ENCODE measurements at regions not wholly inside any gene's neighbourhood (a gene's known extent, or its start where the extent isn't known, plus 50 kb on each side); places are given as distances from the start of the nearest gene placed in this dataset.

DNA sequence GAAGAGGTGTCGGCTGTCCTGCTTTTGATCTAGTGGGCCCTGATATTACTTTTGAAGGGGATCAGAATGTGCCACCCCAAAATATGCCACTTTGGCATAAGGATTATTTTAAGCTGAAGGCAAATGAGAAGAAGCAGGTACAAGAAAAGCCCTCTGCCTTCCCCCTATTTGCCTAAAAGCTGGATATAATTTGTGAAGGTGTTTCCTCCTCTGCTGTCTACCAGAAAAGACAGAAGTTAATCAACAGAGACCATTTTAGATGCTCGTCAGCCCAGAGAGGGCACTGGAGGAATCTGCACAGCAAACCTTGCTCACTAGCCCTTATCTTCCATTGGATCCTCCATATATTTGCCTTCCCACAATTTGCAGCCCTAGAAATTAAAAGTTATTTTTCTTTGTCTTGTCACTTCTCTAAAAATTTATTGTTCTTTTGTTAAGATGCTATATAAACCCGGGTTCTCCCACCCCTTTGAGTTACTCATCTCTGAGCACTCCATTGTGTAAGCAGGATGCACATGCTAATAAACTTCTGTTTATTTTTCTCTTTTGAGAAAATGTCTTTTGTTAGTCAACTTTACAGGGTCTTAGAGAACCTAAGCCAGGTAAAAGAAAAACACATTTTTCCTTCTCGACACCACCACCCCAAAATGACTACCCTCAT is 163.2 kb upstream of the SLC1A4 start:
- ChIA-PET POLR2A (interaction anchor here (1.0 to 1.3 kb wide), 2 partner anchors 12 to 75 kb away, joined by 3 to 4 read pairs; no protein-coding TSS in a partner anchor), CTCF (interaction anchor here (10.1 kb wide), 1 partner anchor 178 kb away, joined by 117 read pairs; no protein-coding TSS in a partner anchor)
- Mint-ChIP-seq H3K36me3 (peaks cover 0 to 3% (median 0%) of the 10 kb centered on the region in 5 donors), H3K4me3 (no peak overlapping the region), H3K9me3 (no peaks in the 10 kb centered on the region), H3K27ac (no peak overlapping the region), H3K4me1 (peaks cover 0 to 13% (median 4%) of the 10 kb centered on the region in 7 donors), H3K27me3 (no peaks in the 10 kb centered on the region)
- Histone ChIP-seq H3K4me1 (ENCODE audit: control insufficient read depth in 2 of 2, insufficient read depth in 2 of 2, low read length in 2 of 2) (peaks cover 2% of the 10 kb centered on the region in 2 donors), H3K36me3 (ENCODE audit: control insufficient read depth in 2 of 3, insufficient read depth in 3 of 3, low read length in 3 of 3) (no peaks in the 10 kb centered on the region), H3K4me3 (ENCODE audit: low read length) (no peak overlapping the region), H3K27ac (ENCODE audit: low read depth, low read length) (no peak overlapping the region), H3K9me3 (ENCODE audit: control insufficient read depth in 2 of 3, low read length in 3 of 3) (no peaks in the 10 kb centered on the region), H3K27me3 (ENCODE audit: control insufficient read depth in 2 of 2, insufficient read depth in 2 of 2, low read length in 2 of 2) (no peaks in the 10 kb centered on the region)
- ATAC-seq (peak; percentile 31), DNase-seq (no peak)
- intact Hi-C loops (cut with micrococcal nuclease), result no loop called here

DNA sequence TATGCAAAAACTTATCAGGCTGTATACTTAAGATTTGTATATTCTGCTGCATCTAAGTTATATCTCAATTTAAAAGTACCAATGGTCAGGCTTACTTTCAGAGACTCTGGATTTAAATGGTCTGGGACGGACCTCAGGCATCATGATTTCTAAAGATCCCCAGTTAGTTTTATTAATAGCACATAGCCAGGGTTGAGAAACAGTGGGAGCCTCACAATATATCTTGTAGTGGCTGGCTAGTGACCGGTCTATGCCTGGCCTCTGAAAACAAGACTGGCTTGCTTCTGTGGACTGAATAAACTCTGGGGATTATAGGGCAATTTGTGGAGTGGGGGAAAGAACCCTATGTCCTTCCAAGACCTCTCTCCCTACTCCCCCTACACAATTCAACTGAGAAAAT is 162.5 kb upstream of the SLC1A4 start:
- POLR2A ChIA-PET, result interaction anchor here (0.6 to 1.3 kb wide), 4 partner anchors 12 to 205 kb away, joined by 3 to 5 read pairs (median 4); no protein-coding TSS in a partner anchor
- H3K4me1 Mint-ChIP-seq, result peaks cover 0 to 9% (median 7%) of the 10 kb centered on the region in 7 donors
- peaks cover 0 to 3% (median 0%) of the 10 kb centered on the region in 5 donors for H3K36me3 Mint-ChIP-seq
- no peak overlapping the region for H3K27ac Mint-ChIP-seq
- Histone ChIP-seq H3K9me3 (ENCODE audit: control insufficient read depth in 2 of 3, low read length in 3 of 3) (no peaks in the 10 kb centered on the region), H3K27me3 (ENCODE audit: control insufficient read depth in 2 of 2, insufficient read depth in 2 of 2, low read length in 2 of 2) (no peaks in the 10 kb centered on the region), H3K36me3 (ENCODE audit: control insufficient read depth in 2 of 3, insufficient read depth in 3 of 3, low read length in 3 of 3) (no peaks in the 10 kb centered on the region), H3K4me1 (ENCODE audit: control insufficient read depth in 2 of 2, insufficient read depth in 2 of 2, low read length in 2 of 2) (peaks cover 0 to 9% of the 10 kb centered on the region in 2 donors), H3K4me3 (ENCODE audit: low read length) (no peak overlapping the region), H3K27ac (ENCODE audit: low read depth, low read length) (no peak overlapping the region)
- no peaks in the 10 kb centered on the region for H3K9me3 Mint-ChIP-seq
- no peaks in the 10 kb centered on the region for H3K27me3 Mint-ChIP-seq
- ATAC-seq (no peak), DNase-seq (no peak)
- no peak overlapping the region for H3K4me3 Mint-ChIP-seq
- CTCF ChIA-PET, result interaction anchor here (10.1 kb wide), 1 partner anchor 179 kb away, joined by 117 read pairs; no protein-coding TSS in a partner anchor
- intact Hi-C loops (cut with micrococcal nuclease), result no loop called here

DNA sequence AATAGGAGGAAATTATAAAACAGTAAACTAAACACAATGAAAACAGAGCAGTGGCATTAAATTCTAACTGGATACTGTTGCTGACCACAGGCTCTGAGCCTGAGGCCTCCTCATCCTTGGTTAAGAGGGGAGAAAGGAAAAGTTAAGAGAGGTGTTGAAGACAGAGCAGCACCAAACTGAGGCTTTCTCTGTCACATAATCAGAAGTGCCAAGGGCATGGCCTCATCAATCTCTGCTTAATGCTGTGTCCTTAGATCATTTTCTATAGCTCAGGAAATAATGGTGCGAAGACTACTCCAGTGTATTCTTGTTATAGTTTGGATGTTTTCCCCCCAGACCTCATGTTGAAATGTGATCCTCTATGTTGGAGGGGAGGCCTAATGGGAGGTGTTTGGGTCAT is 160.9 kb upstream of the SLC1A4 start:
- POLR2A ChIA-PET, result interaction anchor here (0.6 to 8.5 kb wide), 4 partner anchors 9 to 176 kb away, joined by 3 to 61 read pairs (median 4); partner anchors contain the start of gene SERTAD2
- DNase-seq (no peak), ATAC-seq (no peak)
- no peak overlapping the region for H3K4me3 ChIP-seq (ENCODE audit: low read length)
- CTCF ChIA-PET, result interaction anchor here (1.2 to 10.1 kb wide), 3 partner anchors 180 to 222 kb away, joined by 3 to 117 read pairs (median 3); no protein-coding TSS in a partner anchor
- Mint-ChIP-seq H3K9me3 (no peaks in the 10 kb centered on the region), H3K27me3 (peaks cover 0 to 2% (median 0%) of the 10 kb centered on the region in 5 donors), H3K36me3 (no peaks in the 10 kb centered on the region), H3K4me3 (no peak overlapping the region), H3K27ac (peak overlapping the region in 1 of 9 donors; percentile 28), H3K4me1 (peaks cover 0 to 19% (median 4%) of the 10 kb centered on the region in 7 donors)
- peaks cover 0 to 9% of the 10 kb centered on the region in 2 donors for H3K4me1 ChIP-seq (ENCODE audit: control insufficient read depth in 2 of 2, insufficient read depth in 2 of 2, low read length in 2 of 2)
- H3K9me3 ChIP-seq (ENCODE audit: control insufficient read depth in 2 of 3, low read length in 3 of 3), result no peaks in the 10 kb centered on the region
- intact Hi-C loops (cut with micrococcal nuclease), result no loop called here
- no peak overlapping the region for H3K27ac ChIP-seq (ENCODE audit: low read depth, low read length)
- H3K27me3 ChIP-seq (ENCODE audit: control insufficient read depth in 2 of 2, insufficient read depth in 2 of 2, low read length in 2 of 2), result no peaks in the 10 kb centered on the region
- no peaks in the 10 kb centered on the region for H3K36me3 ChIP-seq (ENCODE audit: control insufficient read depth in 2 of 3, insufficient read depth in 3 of 3, low read length in 3 of 3)

DNA sequence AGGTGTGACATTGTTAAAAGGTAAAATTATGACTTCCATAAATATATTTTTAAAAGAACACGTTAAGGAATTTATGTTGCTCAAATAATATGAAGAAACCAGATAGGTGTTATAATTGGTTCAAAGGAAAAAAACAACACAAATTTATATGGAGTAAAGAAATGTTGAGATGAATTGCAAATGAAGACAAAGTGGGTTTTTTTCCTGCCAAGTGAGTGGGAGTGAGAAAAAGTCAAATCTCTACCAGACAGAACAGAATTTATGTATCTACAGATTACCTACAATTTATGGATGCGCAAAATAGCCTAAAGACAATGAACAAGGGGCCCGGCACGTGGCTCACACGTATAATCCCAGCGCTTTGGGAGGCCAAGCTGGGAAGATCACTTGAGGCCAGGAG is 159.7 kb upstream of the SLC1A4 start:
- CTCF ChIA-PET, result interaction anchor here (1.2 to 10.1 kb wide), 4 partner anchors 8 to 223 kb away, joined by 3 to 117 read pairs (median 8); no protein-coding TSS in a partner anchor
- POLR2A ChIA-PET, result interaction anchor here (1.4 to 8.5 kb wide), 3 partner anchors 9 to 177 kb away, joined by 3 to 61 read pairs (median 10); partner anchors contain the start of gene SERTAD2
- Histone ChIP-seq H3K4me1 (ENCODE audit: control insufficient read depth in 2 of 2, insufficient read depth in 2 of 2, low read length in 2 of 2) (peaks cover 0 to 9% of the 10 kb centered on the region in 2 donors), H3K27ac (ENCODE audit: low read depth, low read length) (no peak overlapping the region), H3K36me3 (ENCODE audit: control insufficient read depth in 2 of 3, insufficient read depth in 3 of 3, low read length in 3 of 3) (no peaks in the 10 kb centered on the region), H3K27me3 (ENCODE audit: control insufficient read depth in 2 of 2, insufficient read depth in 2 of 2, low read length in 2 of 2) (no peaks in the 10 kb centered on the region), H3K4me3 (ENCODE audit: low read length) (no peak overlapping the region), H3K9me3 (ENCODE audit: control insufficient read depth in 2 of 3, low read length in 3 of 3) (no peaks in the 10 kb centered on the region)
- no peaks in the 10 kb centered on the region for H3K36me3 Mint-ChIP-seq
- H3K27me3 Mint-ChIP-seq, result peaks cover 0 to 8% (median 0%) of the 10 kb centered on the region in 5 donors
- DNase-seq, result no peak
- no peak overlapping the region for H3K4me3 Mint-ChIP-seq
- H3K27ac Mint-ChIP-seq, result no peak overlapping the region
- peaks cover 0 to 25% (median 4%) of the 10 kb centered on the region in 7 donors for H3K4me1 Mint-ChIP-seq
- no peak for ATAC-seq
- intact Hi-C loops (cut with micrococcal nuclease), result no loop called here
- H3K9me3 Mint-ChIP-seq, result no peaks in the 10 kb centered on the region

DNA sequence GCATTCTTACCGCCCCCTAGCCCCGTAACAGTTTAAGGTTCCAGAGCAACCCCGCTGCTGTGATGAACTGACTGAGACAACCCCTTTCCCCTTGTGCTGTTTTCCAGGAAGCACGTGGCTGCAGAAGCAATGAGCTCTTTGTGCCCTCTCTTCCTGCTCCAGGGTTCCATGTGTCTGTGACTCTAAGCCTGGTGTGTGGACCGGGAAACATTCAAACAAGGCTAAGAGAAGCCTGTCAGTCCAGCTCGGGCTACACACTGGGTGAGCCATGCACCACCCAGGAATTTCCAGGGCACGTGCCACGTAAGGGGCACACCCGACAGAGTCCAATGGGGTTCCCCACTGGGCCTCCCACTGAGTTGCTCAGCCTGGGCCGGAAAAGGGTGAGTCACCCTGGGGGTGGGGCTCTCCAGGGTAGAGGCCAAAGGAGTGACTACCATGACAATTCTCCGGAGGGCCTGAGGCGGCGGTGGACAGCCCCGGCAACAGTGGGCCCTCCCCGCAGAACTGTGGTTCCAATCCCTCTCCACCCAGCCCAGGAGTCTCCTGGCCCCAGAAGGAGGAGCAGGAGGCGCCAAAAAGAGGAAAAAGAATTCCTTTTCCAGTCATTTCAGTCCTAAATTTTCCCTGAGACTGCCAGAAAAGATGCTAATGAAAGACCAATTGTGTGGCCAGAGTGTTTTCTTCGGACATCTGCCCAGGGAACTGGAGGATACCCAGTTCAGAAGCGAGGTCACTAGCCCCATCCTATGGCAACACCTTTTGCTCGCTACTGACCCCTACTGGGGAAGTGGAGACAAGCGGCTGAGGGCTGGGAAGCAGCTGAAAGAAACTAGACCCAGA is 157.8 kb upstream of the SLC1A4 start:
- no peaks in the 10 kb centered on the region for H3K9me3 Mint-ChIP-seq
- no peaks in the 10 kb centered on the region for H3K27me3 ChIP-seq (ENCODE audit: control insufficient read depth in 2 of 2, insufficient read depth in 2 of 2, low read length in 2 of 2)
- peak overlapping the region in 1 of 9 donors; percentile 72 for H3K27ac Mint-ChIP-seq
- DNase-seq (peak; percentile 61 to 89 (median 78)), ATAC-seq (peak; percentile 95)
- H3K4me3 Mint-ChIP-seq, result peak overlapping the region in 1 of 10 donors; percentile 8
- no peak overlapping the region for H3K27ac ChIP-seq (ENCODE audit: low read depth, low read length)
- intact Hi-C loops (cut with micrococcal nuclease), result loop anchor here (1.0 to 2.0 kb wide), 6 partner anchors 34 to 244 kb away; no protein-coding TSS in a partner anchor
- peaks cover 0 to 9% of the 10 kb centered on the region in 2 donors for H3K4me1 ChIP-seq (ENCODE audit: control insufficient read depth in 2 of 2, insufficient read depth in 2 of 2, low read length in 2 of 2)
- no peaks in the 10 kb centered on the region for H3K36me3 ChIP-seq (ENCODE audit: control insufficient read depth in 2 of 3, insufficient read depth in 3 of 3, low read length in 3 of 3)
- POLR2A ChIA-PET, result interaction anchor here (0.9 to 8.5 kb wide), 7 partner anchors 11 to 222 kb away, joined by 3 to 61 read pairs (median 10); partner anchors contain the start of gene SERTAD2
- H3K9me3 ChIP-seq (ENCODE audit: control insufficient read depth in 2 of 3, low read length in 3 of 3), result no peaks in the 10 kb centered on the region
- H3K4me1 Mint-ChIP-seq, result peaks cover 0 to 25% (median 4%) of the 10 kb centered on the region in 7 donors
- H3K27me3 Mint-ChIP-seq, result peaks cover 0 to 9% (median 4%) of the 10 kb centered on the region in 5 donors
- H3K36me3 Mint-ChIP-seq, result no peaks in the 10 kb centered on the region
- H3K4me3 ChIP-seq (ENCODE audit: low read length), result peak overlapping the region; percentile 7
- CTCF ChIA-PET, result interaction anchor here (0.6 to 10.1 kb wide), 14 partner anchors 8 to 646 kb away, joined by 3 to 117 read pairs (median 4); no protein-coding TSS in a partner anchor

DNA sequence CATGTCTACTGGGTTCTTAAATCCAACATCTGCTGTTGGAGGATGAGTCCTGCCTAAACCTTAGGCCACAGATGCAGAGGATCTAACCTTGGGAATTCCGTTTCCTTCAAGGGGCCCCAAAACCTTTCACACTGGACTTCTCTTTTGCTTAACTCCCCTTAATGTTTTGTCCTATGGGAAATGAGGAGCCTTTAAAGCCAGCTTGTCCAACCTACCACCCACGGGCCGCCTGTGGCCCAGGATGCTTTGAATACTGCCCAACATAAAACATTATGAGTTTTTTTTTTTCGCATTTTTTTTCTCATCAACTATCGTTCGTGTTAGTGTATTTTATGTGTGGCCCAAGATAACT is 157.2 kb upstream of the SLC1A4 start:
- Histone ChIP-seq H3K4me1 (ENCODE audit: control insufficient read depth in 2 of 2, insufficient read depth in 2 of 2, low read length in 2 of 2) (peaks cover 0 to 9% of the 10 kb centered on the region in 2 donors), H3K4me3 (ENCODE audit: low read length) (no peak overlapping the region), H3K27me3 (ENCODE audit: control insufficient read depth in 2 of 2, insufficient read depth in 2 of 2, low read length in 2 of 2) (no peaks in the 10 kb centered on the region), H3K9me3 (ENCODE audit: control insufficient read depth in 2 of 3, low read length in 3 of 3) (no peaks in the 10 kb centered on the region), H3K27ac (ENCODE audit: low read depth, low read length) (no peak overlapping the region), H3K36me3 (ENCODE audit: control insufficient read depth in 2 of 3, insufficient read depth in 3 of 3, low read length in 3 of 3) (no peaks in the 10 kb centered on the region)
- ATAC-seq (no peak), DNase-seq (no peak)
- Mint-ChIP-seq H3K27me3 (peaks cover 0 to 9% (median 4%) of the 10 kb centered on the region in 5 donors), H3K9me3 (no peaks in the 10 kb centered on the region), H3K27ac (peak overlapping the region in 2 of 9 donors; percentile 14 to 19), H3K36me3 (no peaks in the 10 kb centered on the region), H3K4me1 (peaks cover 0 to 25% (median 4%) of the 10 kb centered on the region in 7 donors), H3K4me3 (no peak overlapping the region)
- POLR2A ChIA-PET, result interaction anchor here (1.2 to 8.5 kb wide), 5 partner anchors 81 to 223 kb away, joined by 4 to 61 read pairs (median 11); partner anchors contain the start of gene SERTAD2
- intact Hi-C loops (cut with micrococcal nuclease), result loop anchor here (1.0 to 2.0 kb wide), 7 partner anchors 13 to 245 kb away; no protein-coding TSS in a partner anchor
- CTCF ChIA-PET, result interaction anchor here (0.8 to 10.1 kb wide), 8 partner anchors 9 to 246 kb away, joined by 3 to 117 read pairs (median 4); no protein-coding TSS in a partner anchor

All from naive thymus-derived CD4-positive, alpha-beta T cell (primary cell).